ENCODE measurements at regions not wholly inside any gene's neighbourhood (a gene's known extent, or its start where the extent isn't known, plus 50 kb on each side); places are given as distances from the start of the nearest gene placed in this dataset.
"Not testable (repeated sequence)": the region's sequence is repeated elsewhere in the genome, so short reads cannot be mapped to it uniquely, and the experiment has no call there.

DNA sequence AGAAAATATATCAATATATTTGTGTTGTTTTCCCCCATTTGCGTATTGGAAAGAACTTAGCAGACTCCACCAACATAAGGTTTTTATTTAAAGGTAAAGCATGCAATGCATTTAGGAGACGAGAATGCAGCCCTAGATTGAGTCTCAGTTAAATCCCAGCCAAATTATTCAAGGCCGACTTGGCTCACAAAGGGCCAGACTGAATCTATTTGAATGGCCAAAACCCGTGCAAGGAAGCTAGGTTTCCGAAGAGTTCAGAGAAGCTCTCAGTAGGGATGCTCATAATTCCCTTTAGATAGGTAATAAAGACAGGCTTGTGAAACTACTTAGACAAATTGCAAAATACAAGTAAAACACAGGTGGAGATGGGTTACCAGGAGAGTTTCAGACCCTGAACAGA lies 520.3 kb downstream of the CDH9 start:
- Mint-ChIP-seq H3K27me3 (no peaks in the 10 kb centered on the region), H3K27ac (no peak overlapping the region), H3K4me1 (ENCODE audit: unreplicated experiment) (no peaks in the 10 kb centered on the region), H3K4me3 (no peak overlapping the region), H3K36me3 (no peaks in the 10 kb centered on the region), H3K9me3 (no peaks in the 10 kb centered on the region)
- TF ChIP-seq, protein P1, sequence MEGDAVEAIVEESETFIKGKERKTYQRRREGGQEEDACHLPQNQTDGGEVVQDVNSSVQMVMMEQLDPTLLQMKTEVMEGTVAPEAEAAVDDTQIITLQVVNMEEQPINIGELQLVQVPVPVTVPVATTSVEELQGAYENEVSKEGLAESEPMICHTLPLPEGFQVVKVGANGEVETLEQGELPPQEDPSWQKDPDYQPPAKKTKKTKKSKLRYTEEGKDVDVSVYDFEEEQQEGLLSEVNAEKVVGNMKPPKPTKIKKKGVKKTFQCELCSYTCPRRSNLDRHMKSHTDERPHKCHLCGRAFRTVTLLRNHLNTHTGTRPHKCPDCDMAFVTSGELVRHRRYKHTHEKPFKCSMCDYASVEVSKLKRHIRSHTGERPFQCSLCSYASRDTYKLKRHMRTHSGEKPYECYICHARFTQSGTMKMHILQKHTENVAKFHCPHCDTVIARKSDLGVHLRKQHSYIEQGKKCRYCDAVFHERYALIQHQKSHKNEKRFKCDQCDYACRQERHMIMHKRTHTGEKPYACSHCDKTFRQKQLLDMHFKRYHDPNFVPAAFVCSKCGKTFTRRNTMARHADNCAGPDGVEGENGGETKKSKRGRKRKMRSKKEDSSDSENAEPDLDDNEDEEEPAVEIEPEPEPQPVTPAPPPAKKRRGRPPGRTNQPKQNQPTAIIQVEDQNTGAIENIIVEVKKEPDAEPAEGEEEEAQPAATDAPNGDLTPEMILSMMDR (conservative IDR thresholded peaks at IDR 0.05), result no peak
- no peak for DNase-seq (ENCODE audit: extremely low spot score, unreplicated experiment)

DNA sequence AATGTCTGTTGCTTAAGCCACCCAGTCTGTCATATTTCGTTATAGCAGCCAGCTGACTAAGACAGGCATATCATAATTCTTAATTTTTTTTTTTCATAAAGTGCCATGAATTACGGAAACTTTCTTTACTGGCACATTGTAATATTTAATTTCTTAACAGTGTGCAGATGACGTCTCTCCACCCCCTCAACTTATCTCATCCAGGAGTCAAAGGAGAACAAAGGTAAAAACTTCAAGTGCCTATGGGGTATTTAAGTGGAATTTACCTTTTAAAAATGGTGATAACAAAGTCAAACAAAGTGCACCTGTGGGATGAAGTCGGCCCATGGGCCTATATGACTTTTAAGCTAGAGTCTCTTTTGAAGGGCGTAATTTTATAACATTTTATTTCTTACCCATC lies 539.4 kb downstream of the CDH9 start:
- no peaks in the 10 kb centered on the region for H3K9me3 Mint-ChIP-seq
- TF ChIP-seq, protein P1 (conservative IDR thresholded peaks at IDR 0.05), result no peak
- H3K36me3 Mint-ChIP-seq, result no peaks in the 10 kb centered on the region
- DNase-seq (ENCODE audit: extremely low spot score, unreplicated experiment), result no peak
- no peak overlapping the region for H3K27ac Mint-ChIP-seq
- H3K4me1 Mint-ChIP-seq (ENCODE audit: unreplicated experiment), result no peaks in the 10 kb centered on the region
- H3K4me3 Mint-ChIP-seq, result no peak overlapping the region
- no peaks in the 10 kb centered on the region for H3K27me3 Mint-ChIP-seq

DNA sequence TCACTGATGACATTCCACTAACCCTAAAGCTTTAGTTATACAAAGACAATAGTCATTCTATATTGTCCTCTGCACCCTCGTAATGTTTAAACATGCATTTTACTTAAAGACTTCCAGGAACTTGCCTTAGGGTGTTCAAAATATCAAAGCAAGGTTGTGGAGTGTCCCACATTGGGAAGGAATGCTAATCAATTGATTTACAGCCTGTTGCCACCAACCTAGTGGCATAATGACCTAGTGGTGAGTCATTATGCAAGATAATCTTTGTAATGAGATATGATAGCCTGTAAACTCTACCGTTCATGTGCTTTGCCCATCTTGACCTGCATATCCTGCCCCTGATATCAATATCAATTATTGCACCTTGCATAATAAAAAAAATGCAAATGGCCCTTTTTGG lies 542.9 kb downstream of the CDH9 start:
- TF ChIP-seq, protein P1 (conservative IDR thresholded peaks at IDR 0.05), result no peak
- H3K36me3 Mint-ChIP-seq, result no peaks in the 10 kb centered on the region
- no peak for DNase-seq (ENCODE audit: extremely low spot score, unreplicated experiment)
- peaks cover 6% of the 10 kb centered on the region for H3K9me3 Mint-ChIP-seq
- no peak overlapping the region for H3K27ac Mint-ChIP-seq
- H3K27me3 Mint-ChIP-seq, result no peaks in the 10 kb centered on the region
- no peaks in the 10 kb centered on the region for H3K4me1 Mint-ChIP-seq (ENCODE audit: unreplicated experiment)
- H3K4me3 Mint-ChIP-seq, result no peak overlapping the region

DNA sequence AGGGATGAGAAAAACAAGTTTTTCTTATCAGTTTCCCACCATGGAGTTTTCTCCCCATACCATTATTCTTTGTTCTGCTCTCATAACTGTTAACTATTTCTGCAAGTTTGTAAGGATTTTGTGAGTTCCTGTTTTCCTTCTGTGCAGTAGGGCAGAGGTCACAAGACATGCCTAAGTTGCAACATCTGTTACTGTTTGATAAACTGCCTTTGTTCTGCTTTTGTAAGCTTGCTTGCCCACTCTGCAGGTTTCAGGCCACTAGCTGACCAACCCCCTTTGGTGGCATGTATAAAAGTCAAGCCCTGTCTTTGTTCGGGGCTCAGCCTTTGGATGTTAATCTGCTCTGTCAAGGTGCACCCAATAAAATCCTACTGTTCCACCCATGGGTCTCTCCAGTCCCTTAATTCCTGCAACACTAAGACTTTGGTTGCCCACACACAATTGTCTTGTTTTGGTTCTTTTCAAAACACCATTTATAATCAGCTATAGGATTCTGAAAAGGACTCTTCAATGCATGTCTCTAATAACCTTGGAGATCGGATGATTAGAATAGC lies 545.4 kb downstream of the CDH9 start:
- no peaks in the 10 kb centered on the region for H3K27me3 Mint-ChIP-seq
- no peak for DNase-seq (ENCODE audit: extremely low spot score, unreplicated experiment)
- H3K4me3 Mint-ChIP-seq, result no peak overlapping the region
- peaks cover 6% of the 10 kb centered on the region for H3K9me3 Mint-ChIP-seq
- TF ChIP-seq, protein P1 (conservative IDR thresholded peaks at IDR 0.05), result no peak
- no peaks in the 10 kb centered on the region for H3K4me1 Mint-ChIP-seq (ENCODE audit: unreplicated experiment)
- no peak overlapping the region for H3K27ac Mint-ChIP-seq
- H3K36me3 Mint-ChIP-seq, result no peaks in the 10 kb centered on the region

DNA sequence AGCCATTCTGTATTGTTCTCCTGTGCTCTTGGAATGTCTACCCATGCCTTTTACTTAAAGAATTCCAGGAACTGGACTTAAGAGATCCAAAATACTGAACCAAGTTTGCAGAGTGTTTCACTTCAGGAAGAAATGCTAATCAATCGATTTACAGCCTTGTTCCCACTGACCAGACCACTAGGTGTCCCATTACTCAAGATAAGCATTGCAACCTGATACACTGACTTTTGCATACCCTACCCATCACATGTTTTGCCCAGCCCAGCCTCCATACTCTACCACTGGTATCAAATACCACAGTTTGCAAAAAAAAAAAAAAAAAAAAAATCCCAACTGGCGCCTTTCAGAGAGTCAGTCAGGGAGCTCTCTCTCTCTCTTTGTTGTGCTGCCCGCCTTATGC lies 550.8 kb downstream of the CDH9 start:
- Mint-ChIP-seq H3K9me3 (no peaks in the 10 kb centered on the region), H3K4me1 (ENCODE audit: unreplicated experiment) (no peaks in the 10 kb centered on the region), H3K4me3 (no peak overlapping the region), H3K27me3 (no peaks in the 10 kb centered on the region), H3K27ac (no peak overlapping the region), H3K36me3 (no peaks in the 10 kb centered on the region)
- no peak for DNase-seq (ENCODE audit: extremely low spot score, unreplicated experiment)
- TF ChIP-seq, protein P1 (conservative IDR thresholded peaks at IDR 0.05), result no peak

DNA sequence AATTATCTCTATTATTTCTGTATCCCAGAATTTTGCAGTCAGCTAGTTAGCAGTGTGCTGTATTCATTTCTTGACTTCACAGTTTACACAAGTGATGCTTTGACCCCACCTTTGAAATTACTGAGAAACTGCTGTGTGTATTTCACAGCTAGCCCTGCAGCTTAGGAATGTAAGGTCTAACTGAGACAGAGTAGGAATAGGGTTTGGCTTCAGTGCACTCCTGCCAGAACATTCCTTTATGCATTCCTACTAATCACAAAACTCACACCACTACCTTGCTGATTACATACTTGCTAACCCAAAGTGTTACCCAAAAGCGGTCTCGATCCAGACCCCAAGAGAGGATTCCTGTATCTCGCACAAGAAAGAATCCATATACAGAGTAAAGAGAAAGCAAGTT lies 551.8 kb downstream of the CDH9 start:
- no peaks in the 10 kb centered on the region for H3K27me3 Mint-ChIP-seq
- H3K4me3 Mint-ChIP-seq, result no peak overlapping the region
- no peaks in the 10 kb centered on the region for H3K36me3 Mint-ChIP-seq
- no peak overlapping the region for H3K27ac Mint-ChIP-seq
- no peaks in the 10 kb centered on the region for H3K4me1 Mint-ChIP-seq (ENCODE audit: unreplicated experiment)
- H3K9me3 Mint-ChIP-seq, result no peaks in the 10 kb centered on the region
- TF ChIP-seq, protein P1 (conservative IDR thresholded peaks at IDR 0.05), result no peak
- DNase-seq (ENCODE audit: extremely low spot score, unreplicated experiment), result no peak

DNA sequence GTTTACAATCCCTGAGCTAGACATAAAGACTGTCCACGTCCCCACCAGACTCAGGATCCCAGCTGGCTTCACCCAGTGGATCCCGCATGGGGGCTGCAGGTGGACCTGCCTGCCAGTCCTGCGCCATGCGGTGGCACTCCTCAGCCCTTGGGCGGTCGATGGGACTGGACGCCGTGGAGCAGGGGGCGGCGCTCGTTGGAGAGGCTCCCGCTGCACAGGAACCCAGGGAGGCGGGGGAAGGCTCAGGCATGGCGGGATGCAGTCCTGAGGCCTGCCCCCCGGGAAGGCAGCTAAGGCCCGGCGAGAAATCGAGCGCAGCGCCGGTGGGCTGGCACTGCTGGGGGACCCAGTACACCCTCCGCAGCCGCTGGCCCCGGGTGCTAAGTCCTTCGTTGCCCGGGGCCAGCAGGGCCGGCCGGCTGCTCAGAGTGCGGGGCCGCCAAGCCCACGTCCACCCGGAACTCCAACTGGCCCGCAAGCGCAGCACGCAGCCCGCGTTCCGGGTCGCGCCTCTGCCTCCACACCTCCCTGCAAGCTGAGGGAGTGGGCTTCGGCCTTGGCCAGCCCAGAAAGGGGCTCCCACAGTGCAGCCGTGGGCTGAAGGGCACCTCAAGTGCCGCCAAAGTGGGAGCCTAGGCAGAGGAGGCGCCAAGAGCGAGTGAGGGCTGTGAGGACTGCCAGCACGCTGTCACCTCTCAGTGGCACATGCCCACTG lies 553.1 kb downstream of the CDH9 start:
- not testable (repeated sequence) for H3K27me3 Mint-ChIP-seq

More for the DNA sequence above, 553.1 kb downstream of the CDH9 start:
- H3K9me3 Mint-ChIP-seq; H3K27ac Mint-ChIP-seq; H3K4me3 Mint-ChIP-seq; H3K36me3 Mint-ChIP-seq; H3K4me1 Mint-ChIP-seq (ENCODE audit: unreplicated experiment); DNase-seq (ENCODE audit: extremely low spot score, unreplicated experiment): not testable (repeated sequence)

All from type B pancreatic cell (in vitro differentiated cells).